DND-41 (cell line): ENCODE measurements at regions not wholly inside any gene's neighbourhood (a gene's known extent, or its start where the extent isn't known, plus 50 kb on each side); places are given as distances from the start of the nearest gene placed in this dataset.

ENCODE experiments used
- ATAC-seq: fragments of 200-7000 bp; cut with Tn5 transposase; 3 replicates; pipeline ENCODE4 v1.9.1; 2021; ENCODE audit warnings: low read depth; ENCODE audit not compliant: insufficient read depth
- DNase-seq: peaks from one replicate; pipeline ENCODE4 v3.0.0-alpha.2; 2020
- H2AFZ ChIP-seq: 2 replicates; pipeline ENCODE4 v1.6.0; 2012; ENCODE audit warnings: low read depth, low read length
- H3K27ac ChIP-seq: 2 replicates; pipeline ENCODE4 v1.5.1; 2012; ENCODE audit warnings: low read length, inconsistent platforms
- H3K27me3 ChIP-seq: fragments of 200-600 bp; sonication (generic); 2 replicates; pipeline ENCODE4 v1.6.0; 2012; ENCODE audit warnings: low read length, mild to moderate bottlenecking, inconsistent platforms; ENCODE audit not compliant: insufficient read depth, poor library complexity
- H3K36me3 ChIP-seq: 2 replicates; pipeline ENCODE4 v1.5.1; 2012; ENCODE audit warnings: low read length, inconsistent platforms; ENCODE audit not compliant: insufficient read depth
- H3K4me1 ChIP-seq: 2 replicates; pipeline ENCODE4 v1.5.1; 2012; ENCODE audit warnings: mild to moderate bottlenecking, low read length; ENCODE audit not compliant: insufficient read depth
- H3K4me2 ChIP-seq: 2 replicates; pipeline ENCODE4 v1.6.0; 2012; ENCODE audit warnings: mild to moderate bottlenecking, moderate library complexity, low read length, inconsistent platforms; ENCODE audit not compliant: insufficient read depth
- H3K4me3 ChIP-seq, 2 experiments: fragments of 200-600 bp in 1 of 2; shearing (Covaris generic) in 1 of 2; 2 replicates each; pipeline ENCODE4 v1.5.1; 2012 to 2016; ENCODE audit warnings: inconsistent platforms in 2 of 2, low read length in 2 of 2, mild to moderate bottlenecking in 2 of 2, low read depth in 1 of 2, moderate library complexity in 1 of 2
- H3K79me2 ChIP-seq: 2 replicates; pipeline ENCODE4 v1.6.0; 2012; ENCODE audit warnings: low read length, inconsistent platforms; ENCODE audit not compliant: insufficient read depth
- H3K9ac ChIP-seq: 2 replicates; pipeline ENCODE4 v1.6.0; 2012; ENCODE audit warnings: low read depth, mild to moderate bottlenecking, inconsistent platforms, low read length, moderate library complexity
- H3K9me3 ChIP-seq: 2 replicates; pipeline ENCODE4 v1.5.1; 2012; ENCODE audit warnings: low read length, moderate library complexity, mild to moderate bottlenecking, inconsistent platforms; ENCODE audit not compliant: insufficient read depth, severe bottlenecking
- H4K20me1 ChIP-seq: 2 replicates; pipeline ENCODE4 v1.6.0; 2012; ENCODE audit warnings: low read length; ENCODE audit not compliant: insufficient read depth
- CTCF ChIP-seq: IDR thresholded peaks from 2 replicates; pipeline ENCODE4 v1.5.1; 2012; ENCODE audit warnings: borderline replicate concordance, low read length, moderate library complexity, mild to moderate bottlenecking; ENCODE audit not compliant: poor library complexity, severe bottlenecking; ENCODE audit errors: extremely low read depth
- EZH2 ChIP-seq: IDR thresholded peaks from 3 replicates; pipeline ENCODE4 v1.6.1; 2012; ENCODE audit warnings: borderline replicate concordance, low read depth, mild to moderate bottlenecking, moderate library complexity, low read length, inconsistent platforms; ENCODE audit not compliant: severe bottlenecking

GRCh38 chr21:43289966-43290365 lies 121.2 kb downstream of the CRYAA start:
- Histone ChIP-seq H4K20me1 (no peaks in the 10 kb centered on the region), H3K27ac (no peak overlapping the region), H3K27me3 (no peaks in the 10 kb centered on the region), H3K36me3 (no peaks in the 10 kb centered on the region), H3K79me2 (no peaks in the 10 kb centered on the region), H3K9ac (no peak overlapping the region), H3K9me3 (no peaks in the 10 kb centered on the region), H3K4me2 (no peak overlapping the region), H3K4me3 (no peak overlapping the region), H3K4me1 (peaks cover 30% of the 10 kb centered on the region), H2AFZ (no peak overlapping the region)
- DNase-seq (no peak), ATAC-seq (no peak)
- no peak for TF ChIP-seq CTCF
- no peak for TF ChIP-seq EZH2

GRCh38 chr21:43289442-43289841 lies 120.6 kb downstream of the CRYAA start:
- no peaks in the 10 kb centered on the region for H3K9me3 ChIP-seq
- H3K9ac ChIP-seq: no peak overlapping the region
- H3K79me2 ChIP-seq: no peaks in the 10 kb centered on the region
- peaks cover 30% of the 10 kb centered on the region for H3K4me1 ChIP-seq
- H3K4me3 ChIP-seq: no peak overlapping the region
- DNase-seq (no peak), ATAC-seq (no peak)
- H3K27me3 ChIP-seq: no peaks in the 10 kb centered on the region
- H2AFZ ChIP-seq: no peak overlapping the region
- peak overlapping the region; percentile 5; the same call in 1 of the 2 replicates for H3K27ac ChIP-seq
- no peaks in the 10 kb centered on the region for H4K20me1 ChIP-seq
- H3K4me2 ChIP-seq: no peak overlapping the region
- no peaks in the 10 kb centered on the region for H3K36me3 ChIP-seq
- no peak for TF ChIP-seq CTCF
- TF ChIP-seq EZH2: no peak

- Histone ChIP-seq H4K20me1 (no peaks in the 10 kb centered on the region), H3K9me3 (no peaks in the 10 kb centered on the region), H3K9ac (peak overlapping the region; percentile 38), H3K27ac (peak overlapping the region; percentile 92), H3K4me3 (no peak overlapping the region), H2AFZ (peak overlapping the region; percentile 68), H3K4me1 (peaks cover 30% of the 10 kb centered on the region), H3K36me3 (no peaks in the 10 kb centered on the region), H3K27me3 (no peaks in the 10 kb centered on the region), H3K4me2 (no peak overlapping the region), H3K79me2 (no peaks in the 10 kb centered on the region)
- ATAC-seq (no peak), DNase-seq (no peak)
- TF ChIP-seq CTCF (no peak), EZH2 (no peak)
These were observed 119.3 kb downstream of the CRYAA start for GRCh38 chr21:43287795-43288755.
